SU-DHL-6 (cell line): ENCODE measurements at regions not wholly inside any gene's neighbourhood (a gene's known extent, or its start where the extent isn't known, plus 50 kb on each side); places are given as distances from the start of the nearest gene placed in this dataset.

Experiments
- H2AFZ ChIP-seq: fragments of 200-600 bp; sonication (generic); 2 replicates; pipeline ENCODE4 v1.6.1; 2014; ENCODE audit warnings: low read depth, mild to moderate bottlenecking, moderate library complexity, mixed read lengths, antibody characterized with exemption, low read length; ENCODE audit not compliant: severe bottlenecking
- H3F3A ChIP-seq: fragments of 200-600 bp; shearing (Covaris generic); 2 replicates; pipeline ENCODE4 v1.6.0; 2016; ENCODE audit warnings: antibody characterized with exemption, mild to moderate bottlenecking; ENCODE audit not compliant: insufficient read depth
- H3K27ac ChIP-seq: fragments of 200-600 bp; sonication (generic); 2 replicates; pipeline ENCODE4 v1.5.1; 2016; ENCODE audit warnings: low read depth, mild to moderate bottlenecking, low read length, moderate library complexity, mixed read lengths
- H3K27me3 ChIP-seq: fragments of 200-600 bp; sonication (generic), shearing (Covaris generic); 2 replicates; pipeline ENCODE4 v1.6.0; 2014; ENCODE audit warnings: mild to moderate bottlenecking, low read length
- H3K36me3 ChIP-seq: fragments of 200-600 bp; sonication (generic); 2 replicates; pipeline ENCODE4 v1.6.1; 2014; ENCODE audit warnings: mild to moderate bottlenecking, low read length, mixed read lengths
- H3K4me2 ChIP-seq: fragments of 300-600, 200-600 bp; shearing (Covaris generic), sonication (generic); 2 replicates; pipeline ENCODE4 v1.6.0; 2014; ENCODE audit warnings: low read length, low read depth, mild to moderate bottlenecking; ENCODE audit not compliant: poor library complexity, severe bottlenecking
- H3K4me3 ChIP-seq: fragments of 200-600 bp; sonication (generic); 2 replicates; pipeline ENCODE4 v1.5.1; 2014; ENCODE audit warnings: antibody characterized with exemption, low read length, mild to moderate bottlenecking, mixed read lengths; ENCODE audit not compliant: insufficient read depth, poor library complexity, severe bottlenecking
- H3K79me2 ChIP-seq: fragments of 200-600 bp; sonication (generic); 2 replicates; pipeline ENCODE4 v1.6.1; 2014; ENCODE audit warnings: mild to moderate bottlenecking, low read length, moderate library complexity; ENCODE audit not compliant: insufficient read depth
- H3K9ac ChIP-seq: fragments of 200-600 bp; sonication (generic); 2 replicates; pipeline ENCODE4 v1.7.0; 2014; ENCODE audit warnings: mild to moderate bottlenecking, low read length
- H3K9me2 ChIP-seq: fragments of 200-600 bp; sonication (generic); replicated peaks from 2 replicates; pipeline ENCODE4 v1.6.1; 2014; ENCODE audit warnings: low read length; ENCODE audit not compliant: insufficient read depth
- H3K9me3 ChIP-seq: fragments of 200-600 bp; sonication (generic); 2 replicates; pipeline ENCODE4 v1.6.1; 2014; ENCODE audit warnings: low read length, mixed read lengths; ENCODE audit not compliant: insufficient read depth
- H4K20me1 ChIP-seq: fragments of 200-600 bp; sonication (generic); 2 replicates; pipeline ENCODE4 v1.6.1; 2014; ENCODE audit warnings: low read depth, mild to moderate bottlenecking, antibody characterized with exemption, low read length, moderate library complexity, mixed read lengths
- EZH2phosphoT487 ChIP-seq: fragments of 200-600 bp; sonication (generic), shearing (Covaris generic); conservative IDR thresholded peaks from 2 replicates; pipeline ENCODE4 v1.6.1; 2018; ENCODE audit warnings: mild to moderate bottlenecking, antibody characterized with exemption, low read length, moderate library complexity, mixed read lengths
- TF ChIP-seq, protein P1 (sequence below): fragments of 200-600 bp; sonication (generic); IDR thresholded peaks from one replicate; pipeline ENCODE4 v1.5.1; 2017; ENCODE audit warnings: antibody characterized with exemption, mild to moderate bottlenecking, low read length, moderate library complexity; ENCODE audit not compliant: insufficient read depth, poor library complexity, severe bottlenecking

DNA sequence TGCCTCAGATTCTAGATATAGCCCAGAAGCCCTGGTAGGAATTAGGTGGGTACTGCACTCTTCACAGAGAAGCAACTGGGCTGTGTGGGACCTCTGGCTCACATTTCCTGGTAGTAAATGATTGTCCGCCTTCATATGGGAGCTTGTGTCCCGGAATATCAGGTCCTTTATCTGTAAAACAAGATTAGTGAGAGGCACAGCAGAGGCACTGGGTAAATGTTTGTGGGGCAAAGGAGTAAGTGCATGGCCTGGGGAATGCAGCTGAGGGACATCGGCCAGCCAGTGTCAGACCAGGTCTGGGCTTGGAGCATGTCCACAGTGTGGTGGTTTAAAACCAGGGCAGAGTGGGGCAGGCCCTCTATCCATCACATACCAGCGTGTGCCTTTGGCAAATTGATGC lies 323.3 kb upstream of the ZMIZ1 start:
- Histone ChIP-seq H3K4me3 (no peak overlapping the region), H3K36me3 (no peaks in the 10 kb centered on the region), H4K20me1 (no peaks in the 10 kb centered on the region), H3K9me3 (no peaks in the 10 kb centered on the region), H3K27me3 (no peaks in the 10 kb centered on the region), H3K79me2 (no peaks in the 10 kb centered on the region), H3K4me2 (no peak overlapping the region), H2AFZ (no peak overlapping the region), H3K27ac (no peak overlapping the region), H3K9ac (no peak overlapping the region), H3F3A (no peaks in the 10 kb centered on the region), H3K9me2 (no peaks in the 10 kb centered on the region)
- TF ChIP-seq, protein P1, sequence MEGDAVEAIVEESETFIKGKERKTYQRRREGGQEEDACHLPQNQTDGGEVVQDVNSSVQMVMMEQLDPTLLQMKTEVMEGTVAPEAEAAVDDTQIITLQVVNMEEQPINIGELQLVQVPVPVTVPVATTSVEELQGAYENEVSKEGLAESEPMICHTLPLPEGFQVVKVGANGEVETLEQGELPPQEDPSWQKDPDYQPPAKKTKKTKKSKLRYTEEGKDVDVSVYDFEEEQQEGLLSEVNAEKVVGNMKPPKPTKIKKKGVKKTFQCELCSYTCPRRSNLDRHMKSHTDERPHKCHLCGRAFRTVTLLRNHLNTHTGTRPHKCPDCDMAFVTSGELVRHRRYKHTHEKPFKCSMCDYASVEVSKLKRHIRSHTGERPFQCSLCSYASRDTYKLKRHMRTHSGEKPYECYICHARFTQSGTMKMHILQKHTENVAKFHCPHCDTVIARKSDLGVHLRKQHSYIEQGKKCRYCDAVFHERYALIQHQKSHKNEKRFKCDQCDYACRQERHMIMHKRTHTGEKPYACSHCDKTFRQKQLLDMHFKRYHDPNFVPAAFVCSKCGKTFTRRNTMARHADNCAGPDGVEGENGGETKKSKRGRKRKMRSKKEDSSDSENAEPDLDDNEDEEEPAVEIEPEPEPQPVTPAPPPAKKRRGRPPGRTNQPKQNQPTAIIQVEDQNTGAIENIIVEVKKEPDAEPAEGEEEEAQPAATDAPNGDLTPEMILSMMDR, result no peak
- no peak for TF ChIP-seq EZH2phosphoT487

DNA sequence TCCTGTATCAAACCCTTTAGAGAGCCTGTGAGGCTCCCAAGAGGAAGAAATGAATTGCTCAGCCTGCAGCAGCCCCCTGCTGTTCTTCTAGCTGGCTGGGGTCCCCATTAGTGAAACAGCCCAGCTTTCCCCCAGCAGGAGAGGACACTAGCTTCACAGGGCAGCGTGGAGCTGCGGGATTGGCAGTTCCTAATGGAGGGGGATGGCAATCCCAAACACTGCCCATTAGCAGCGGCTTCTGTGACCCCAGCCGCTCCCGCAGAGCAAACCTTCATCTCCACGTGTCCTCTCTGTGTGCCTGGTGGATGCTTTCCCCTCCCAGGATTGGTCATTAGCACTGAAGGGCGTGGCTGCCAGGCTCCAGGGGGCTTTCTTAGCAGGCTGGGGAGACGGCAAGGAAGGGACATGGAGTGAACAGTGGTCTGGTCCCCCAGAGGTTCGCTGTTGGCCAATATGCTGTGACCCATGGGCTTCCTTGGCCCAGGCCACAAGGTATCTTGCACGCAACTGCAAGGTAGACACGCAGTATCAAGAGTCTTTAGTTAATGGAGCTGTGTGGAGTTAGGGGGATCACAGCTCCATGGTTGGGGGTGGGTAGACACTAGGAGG lies 322.5 kb upstream of the ZMIZ1 start:
- Histone ChIP-seq H3K9me3 (no peaks in the 10 kb centered on the region), H2AFZ (no peak overlapping the region)

DNA sequence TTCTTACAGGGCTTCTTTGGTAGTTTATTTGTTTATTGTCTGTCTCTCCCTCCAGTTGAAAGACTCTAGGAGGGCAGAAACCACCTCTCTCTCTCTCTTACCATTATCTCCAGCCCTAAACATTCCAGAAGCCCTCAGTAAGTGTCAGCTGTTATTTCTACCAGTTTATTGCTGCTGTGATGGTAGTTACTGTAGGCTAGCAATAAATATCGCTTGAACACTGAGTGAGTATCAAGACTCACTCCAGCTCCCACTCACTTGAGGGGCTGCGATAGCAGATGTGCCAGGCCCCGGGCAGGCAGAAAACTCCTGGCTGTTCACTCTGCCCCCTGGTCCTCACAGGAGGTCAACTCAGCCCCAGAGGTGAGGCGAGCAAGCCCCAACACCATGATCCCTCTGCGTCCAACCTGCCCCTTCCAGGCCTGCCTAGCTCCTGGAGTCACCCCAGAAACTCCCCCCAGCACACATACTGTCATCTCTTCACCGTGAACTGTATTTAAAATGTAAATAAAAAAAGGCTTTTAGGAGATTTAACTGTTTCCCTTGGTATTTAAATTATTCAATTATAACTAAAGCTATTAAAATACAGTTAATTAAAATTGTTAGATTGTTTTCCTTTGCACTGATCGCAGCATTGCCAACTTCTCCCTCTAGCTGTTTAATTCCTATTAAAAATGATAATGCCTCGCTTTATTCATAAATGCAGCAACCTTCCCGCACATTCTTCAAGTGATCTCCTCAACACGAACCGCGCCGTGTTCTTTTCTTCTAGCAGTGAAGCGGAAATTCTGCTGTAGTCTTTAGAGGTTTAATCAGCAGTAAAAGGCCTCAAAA lies 321.1 kb upstream of the ZMIZ1 start:
- Histone ChIP-seq H3K9ac (no peak overlapping the region), H3K79me2 (no peaks in the 10 kb centered on the region), H3F3A (no peaks in the 10 kb centered on the region), H3K9me2 (no peaks in the 10 kb centered on the region), H3K4me3 (no peak overlapping the region), H2AFZ (no peak overlapping the region), H3K27me3 (no peaks in the 10 kb centered on the region), H3K36me3 (no peaks in the 10 kb centered on the region), H4K20me1 (no peaks in the 10 kb centered on the region), H3K27ac (no peak overlapping the region), H3K4me2 (no peak overlapping the region), H3K9me3 (no peaks in the 10 kb centered on the region)
- TF ChIP-seq EZH2phosphoT487, result no peak
- TF ChIP-seq, protein P1, result no peak

More for the DNA sequence above, 322.5 kb upstream of the ZMIZ1 start:
- no peaks in the 10 kb centered on the region for H3F3A ChIP-seq
- no peaks in the 10 kb centered on the region for H3K79me2 ChIP-seq
- H3K4me2 ChIP-seq, result no peak overlapping the region
- H3K27me3 ChIP-seq, result no peaks in the 10 kb centered on the region
- no peaks in the 10 kb centered on the region for H3K9me2 ChIP-seq
- no peak overlapping the region for H3K27ac ChIP-seq
- H4K20me1 ChIP-seq, result no peaks in the 10 kb centered on the region
- H3K36me3 ChIP-seq, result no peaks in the 10 kb centered on the region
- no peak overlapping the region for H3K9ac ChIP-seq
- TF ChIP-seq, protein P1, result no peak
- TF ChIP-seq EZH2phosphoT487, result no peak
- H3K4me3 ChIP-seq, result no peak overlapping the region
